Neural progenitor cell (in vitro differentiated cells): ENCODE measurements at regions not wholly inside any gene's neighbourhood (a gene's known extent, or its start where the extent isn't known, plus 50 kb on each side); places are given as distances from the start of the nearest gene placed in this dataset.

ENCODE experiments used
- DNase-seq: peaks from one replicate; pipeline ENCODE4 v3.0.0-alpha.2; 2016; ENCODE audit warnings: low spot score
- H2AFZ ChIP-seq: fragments of 200-600 bp; sonication (generic); replicated peaks from 2 replicates; pipeline ENCODE4 v1.6.1; 2016; ENCODE audit warnings: antibody characterized with exemption
- H3F3A ChIP-seq: fragments of 200-600 bp; sonication (generic); 2 replicates; pipeline ENCODE4 v1.6.1; 2016; ENCODE audit warnings: antibody characterized with exemption, low read depth
- H3K27ac ChIP-seq: fragments of 200-600 bp; sonication (generic); 2 replicates; pipeline ENCODE4 v1.5.1; 2016; ENCODE audit warnings: mild to moderate bottlenecking
- H3K27me3 ChIP-seq: fragments of 200-600 bp; sonication (generic); 2 replicates; pipeline ENCODE4 v1.6.1; 2016; ENCODE audit warnings: mild to moderate bottlenecking, moderate library complexity
- H3K36me3 ChIP-seq: fragments of 200-600 bp; sonication (generic); 2 replicates; pipeline ENCODE4 v1.5.1; 2016
- H3K4me1 ChIP-seq: fragments of 200-600 bp; sonication (generic); 2 replicates; pipeline ENCODE4 v1.6.1; 2016; ENCODE audit warnings: mixed run types
- H3K4me2 ChIP-seq: fragments of 200-600 bp; sonication (generic); 2 replicates; pipeline ENCODE4 v1.6.1; 2016
- H3K4me3 ChIP-seq: fragments of 200-600 bp; sonication (generic); 2 replicates; pipeline ENCODE4 v1.5.1; 2016
- H3K79me2 ChIP-seq: fragments of 200-600 bp; sonication (generic); 2 replicates; pipeline ENCODE4 v1.6.1; 2016; ENCODE audit warnings: low read depth
- H3K9ac ChIP-seq: fragments of 200-600 bp; sonication (generic); 2 replicates; pipeline ENCODE4 v1.6.1; 2016
- H3K9me3 ChIP-seq: fragments of 200-600 bp; sonication (generic); 2 replicates; pipeline ENCODE4 v1.5.1; 2016; ENCODE audit warnings: low read depth
- H4K20me1 ChIP-seq: fragments of 200-600 bp; sonication (generic); 2 replicates; pipeline ENCODE4 v1.6.1; 2016; ENCODE audit warnings: low read depth
- H3K27ac Mint-ChIP-seq: 3 replicates; pipeline ENCODE4 v1.8.0; 2021; ENCODE audit warnings: mixed read lengths
- H3K27me3 Mint-ChIP-seq: 2 replicates; pipeline ENCODE4 v1.8.0; 2022; ENCODE audit warnings: low read depth, mild to moderate bottlenecking, inconsistent platforms, moderate library complexity, mixed read lengths; ENCODE audit not compliant: insufficient read depth
- H3K36me3 Mint-ChIP-seq: 3 replicates; pipeline ENCODE4 v1.8.0; 2021; ENCODE audit warnings: mixed read lengths
- H3K4me1 Mint-ChIP-seq: 3 replicates; pipeline ENCODE4 v1.8.0; 2021; ENCODE audit warnings: mixed read lengths
- H3K4me3 Mint-ChIP-seq: 3 replicates; pipeline ENCODE4 v1.8.0; 2021; ENCODE audit warnings: mild to moderate bottlenecking, moderate library complexity, mixed read lengths
- H3K9me3 Mint-ChIP-seq: 3 replicates; pipeline ENCODE4 v1.8.0; 2020; ENCODE audit warnings: mixed read lengths
- CTCF ChIP-seq: fragments of 200-600 bp; sonication (generic); IDR thresholded peaks from 2 replicates; pipeline ENCODE4 v1.5.1; 2017; ENCODE audit warnings: antibody characterized with exemption, mild to moderate bottlenecking
- EZH2 ChIP-seq: fragments of 200-600 bp; sonication (generic); IDR thresholded peaks from 2 replicates; pipeline ENCODE4 v1.6.1; 2017; ENCODE audit warnings: antibody characterized with exemption, mild to moderate bottlenecking, moderate library complexity
- EZH2phosphoT487 ChIP-seq: fragments of 200-600 bp; sonication (generic); IDR thresholded peaks from 2 replicates; pipeline ENCODE4 v1.6.1; 2017; ENCODE audit warnings: antibody characterized with exemption

- Mint-ChIP-seq H3K27ac (no peak overlapping the region), H3K36me3 (no peaks in the 10 kb centered on the region), H3K4me1 (peaks cover 7% of the 10 kb centered on the region), H3K9me3 (no peaks in the 10 kb centered on the region), H3K4me3 (no peak overlapping the region), H3K27me3 (peaks cover 2% of the 10 kb centered on the region)
- TF ChIP-seq EZH2 (no peak), CTCF (no peak), EZH2phosphoT487 (no peak)
- Histone ChIP-seq H3K9ac (no peak overlapping the region), H3K9me3 (no peaks in the 10 kb centered on the region), H3K36me3 (no peaks in the 10 kb centered on the region), H3K4me3 (no peak overlapping the region), H4K20me1 (no peaks in the 10 kb centered on the region), H3K27ac (no peak overlapping the region), H3K4me1 (peaks cover 21% of the 10 kb centered on the region), H3K4me2 (no peak overlapping the region), H3K79me2 (no peaks in the 10 kb centered on the region), H3F3A (peaks cover 11% of the 10 kb centered on the region), H3K27me3 (no peaks in the 10 kb centered on the region), H2AFZ (no peak overlapping the region)
- DNase-seq, result no peak
Measured at GRCh38 chr12:4202918-4203317, 70.6 kb upstream of the CCND2 start.

GRCh38 chr12:4202487-4202886, 71.1 kb upstream of the CCND2 start:
- Mint-ChIP-seq H3K9me3 (no peaks in the 10 kb centered on the region), H3K36me3 (no peaks in the 10 kb centered on the region), H3K27me3 (peaks cover 2% of the 10 kb centered on the region), H3K4me1 (peaks cover 7% of the 10 kb centered on the region), H3K4me3 (no peak overlapping the region), H3K27ac (no peak overlapping the region)
- Histone ChIP-seq H3K9me3 (no peaks in the 10 kb centered on the region), H3K27ac (no peak overlapping the region), H3K9ac (no peak overlapping the region), H3K79me2 (no peaks in the 10 kb centered on the region), H3F3A (peaks cover 11% of the 10 kb centered on the region), H2AFZ (no peak overlapping the region), H3K4me1 (peaks cover 21% of the 10 kb centered on the region), H4K20me1 (no peaks in the 10 kb centered on the region), H3K4me2 (no peak overlapping the region), H3K4me3 (no peak overlapping the region), H3K27me3 (no peaks in the 10 kb centered on the region), H3K36me3 (no peaks in the 10 kb centered on the region)
- TF ChIP-seq CTCF, result no peak
- no peak for TF ChIP-seq EZH2phosphoT487
- no peak for TF ChIP-seq EZH2
- no peak for DNase-seq

GRCh38 chr12:4201333-4202100, 72.0 kb upstream of the CCND2 start:
- Mint-ChIP-seq H3K36me3 (no peaks in the 10 kb centered on the region), H3K27ac (no peak overlapping the region), H3K4me3 (no peak overlapping the region), H3K27me3 (peaks cover 2% of the 10 kb centered on the region), H3K9me3 (no peaks in the 10 kb centered on the region), H3K4me1 (peaks cover 7% of the 10 kb centered on the region)
- Histone ChIP-seq H3K79me2 (no peaks in the 10 kb centered on the region), H3K27ac (no peak overlapping the region), H3K27me3 (no peaks in the 10 kb centered on the region), H3K9me3 (no peaks in the 10 kb centered on the region), H3K9ac (no peak overlapping the region), H2AFZ (peak overlapping the region; percentile 28), H4K20me1 (no peaks in the 10 kb centered on the region), H3K36me3 (no peaks in the 10 kb centered on the region), H3K4me1 (peaks cover 21% of the 10 kb centered on the region), H3K4me3 (no peak overlapping the region), H3K4me2 (no peak overlapping the region), H3F3A (peaks cover 11% of the 10 kb centered on the region)
- TF ChIP-seq EZH2phosphoT487 (no peak), CTCF (no peak), EZH2 (no peak)
- no peak for DNase-seq
